AG04450 (cell line): ENCODE measurements at regions not wholly inside any gene's neighbourhood (a gene's known extent, or its start where the extent isn't known, plus 50 kb on each side); places are given as distances from the start of the nearest gene placed in this dataset.

Experiments
- CTCF ChIA-PET: fragments of 300-600, 350-600 bp; formaldehyde crosslinking; extraction: SDS; loops from one replicate; lab custom pipeline; 2022; ENCODE audit warnings: antibody characterized with exemption, inconsistent platforms; lab: Charles Lee
- POLR2A ChIA-PET: fragments of 350-600 bp; formaldehyde crosslinking; extraction: SDS; loops from one replicate; lab custom pipeline; 2021; ENCODE audit warnings: antibody characterized with exemption, inconsistent platforms; lab: Yijun Ruan, JAX
- DNase-seq: peaks from one replicate; pipeline ENCODE4 v3.0.0-alpha.2; 2011; ENCODE audit warnings: low read depth, low spot score
- H3K27ac ChIP-seq: one replicate; pipeline ENCODE4 v1.5.1; 2012; ENCODE audit warnings: low read depth, low read length, control low read depth
- H3K27me3 ChIP-seq: one replicate; pipeline ENCODE4 v1.6.0; 2012; ENCODE audit warnings: low read length; ENCODE audit not compliant: control insufficient read depth, insufficient read depth
- H3K4me3 ChIP-seq: 2 replicates; pipeline ENCODE4 v1.5.1; 2011; ENCODE audit warnings: mild to moderate bottlenecking, low read depth, low read length, control low read depth
- H3K9me3 ChIP-seq: 2 replicates; pipeline ENCODE4 v1.5.1; 2012; ENCODE audit warnings: low read length; ENCODE audit not compliant: control insufficient read depth, insufficient read depth
- TF ChIP-seq, protein P1 (sequence below): IDR thresholded peaks from 2 replicates; pipeline ENCODE4 v1.5.1; 2011; ENCODE audit warnings: low read depth, low read length, control low read depth, inconsistent platforms

DNA sequence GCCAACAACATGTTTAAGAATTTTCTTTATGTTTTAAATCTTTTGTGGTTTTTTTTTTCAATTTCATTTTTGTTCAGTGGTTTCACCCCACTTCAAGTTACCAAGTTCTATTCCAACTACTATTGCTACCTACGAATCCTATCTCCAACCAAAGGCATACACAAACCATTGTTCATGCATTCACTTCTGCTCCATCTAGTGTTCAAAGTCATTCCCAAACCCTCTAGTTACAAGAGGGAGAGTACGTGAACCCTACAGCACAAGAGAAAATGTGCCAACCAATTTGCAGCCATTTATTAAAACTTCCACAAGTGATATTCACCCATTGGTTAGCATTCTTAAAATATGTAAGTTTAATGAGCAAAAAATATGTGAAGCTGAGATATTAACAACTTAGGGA lies 295.1 kb upstream of the KYNU start:
- no peaks in the 10 kb centered on the region for H3K9me3 ChIP-seq
- ChIA-PET POLR2A (no interaction called here), CTCF (interaction anchor here (0.9 kb wide), 1 partner anchor 399 kb away, joined by 3 read pairs; no protein-coding TSS in a partner anchor)
- no peak overlapping the region for H3K4me3 ChIP-seq
- no peak overlapping the region for H3K27ac ChIP-seq
- DNase-seq, result no peak
- TF ChIP-seq, protein P1, sequence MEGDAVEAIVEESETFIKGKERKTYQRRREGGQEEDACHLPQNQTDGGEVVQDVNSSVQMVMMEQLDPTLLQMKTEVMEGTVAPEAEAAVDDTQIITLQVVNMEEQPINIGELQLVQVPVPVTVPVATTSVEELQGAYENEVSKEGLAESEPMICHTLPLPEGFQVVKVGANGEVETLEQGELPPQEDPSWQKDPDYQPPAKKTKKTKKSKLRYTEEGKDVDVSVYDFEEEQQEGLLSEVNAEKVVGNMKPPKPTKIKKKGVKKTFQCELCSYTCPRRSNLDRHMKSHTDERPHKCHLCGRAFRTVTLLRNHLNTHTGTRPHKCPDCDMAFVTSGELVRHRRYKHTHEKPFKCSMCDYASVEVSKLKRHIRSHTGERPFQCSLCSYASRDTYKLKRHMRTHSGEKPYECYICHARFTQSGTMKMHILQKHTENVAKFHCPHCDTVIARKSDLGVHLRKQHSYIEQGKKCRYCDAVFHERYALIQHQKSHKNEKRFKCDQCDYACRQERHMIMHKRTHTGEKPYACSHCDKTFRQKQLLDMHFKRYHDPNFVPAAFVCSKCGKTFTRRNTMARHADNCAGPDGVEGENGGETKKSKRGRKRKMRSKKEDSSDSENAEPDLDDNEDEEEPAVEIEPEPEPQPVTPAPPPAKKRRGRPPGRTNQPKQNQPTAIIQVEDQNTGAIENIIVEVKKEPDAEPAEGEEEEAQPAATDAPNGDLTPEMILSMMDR, result no peak
- no peaks in the 10 kb centered on the region for H3K27me3 ChIP-seq

DNA sequence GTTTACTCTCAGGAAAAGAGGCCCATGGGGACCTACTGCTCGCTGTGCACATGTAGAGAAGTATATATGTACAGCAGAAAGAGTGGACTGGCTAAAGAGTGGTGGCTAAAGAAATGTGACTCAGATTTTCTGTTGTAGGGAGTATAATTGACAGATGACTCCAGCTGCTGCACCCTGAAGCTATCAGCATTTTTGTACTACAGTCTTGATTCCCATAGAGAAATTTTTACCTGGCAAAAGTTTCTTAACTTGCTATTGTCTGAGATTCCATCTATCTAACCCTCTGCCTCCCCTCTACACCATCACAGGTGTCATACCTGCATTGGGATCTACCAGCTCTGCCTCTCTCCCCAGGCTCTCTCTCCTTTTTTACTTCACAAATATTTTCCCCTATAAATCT lies 296.0 kb upstream of the KYNU start:
- Histone ChIP-seq H3K4me3 (no peak overlapping the region), H3K27ac (no peak overlapping the region), H3K27me3 (no peaks in the 10 kb centered on the region), H3K9me3 (no peaks in the 10 kb centered on the region)
- CTCF ChIA-PET, result interaction anchor here (0.9 kb wide), 1 partner anchor 400 kb away, joined by 3 read pairs; no protein-coding TSS in a partner anchor
- TF ChIP-seq, protein P1, result no peak
- no peak for DNase-seq
- POLR2A ChIA-PET, result no interaction called here

DNA sequence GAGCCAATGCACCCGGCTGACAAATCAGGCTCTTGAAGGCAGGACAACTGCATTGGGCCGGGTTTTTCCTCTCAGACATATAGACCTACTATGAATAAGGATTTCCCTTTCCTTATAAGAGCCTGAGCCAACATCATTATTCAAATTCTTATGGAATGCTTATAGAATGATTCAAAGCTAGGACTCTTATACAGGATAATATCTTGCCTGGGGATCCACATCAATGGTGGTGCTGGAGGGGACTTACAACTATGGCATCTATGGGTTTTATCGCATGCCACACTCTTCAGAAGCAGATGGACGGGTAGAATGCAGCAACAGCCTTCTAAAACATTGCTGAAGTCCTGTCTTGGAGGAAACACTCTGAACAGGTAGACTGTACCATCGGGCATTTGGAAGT lies 296.8 kb upstream of the KYNU start:
- no peak overlapping the region for H3K4me3 ChIP-seq
- H3K9me3 ChIP-seq, result no peaks in the 10 kb centered on the region
- TF ChIP-seq, protein P1, result no peak
- ChIA-PET CTCF (no interaction called here), POLR2A (no interaction called here)
- H3K27me3 ChIP-seq, result no peaks in the 10 kb centered on the region
- no peak overlapping the region for H3K27ac ChIP-seq
- no peak for DNase-seq

DNA sequence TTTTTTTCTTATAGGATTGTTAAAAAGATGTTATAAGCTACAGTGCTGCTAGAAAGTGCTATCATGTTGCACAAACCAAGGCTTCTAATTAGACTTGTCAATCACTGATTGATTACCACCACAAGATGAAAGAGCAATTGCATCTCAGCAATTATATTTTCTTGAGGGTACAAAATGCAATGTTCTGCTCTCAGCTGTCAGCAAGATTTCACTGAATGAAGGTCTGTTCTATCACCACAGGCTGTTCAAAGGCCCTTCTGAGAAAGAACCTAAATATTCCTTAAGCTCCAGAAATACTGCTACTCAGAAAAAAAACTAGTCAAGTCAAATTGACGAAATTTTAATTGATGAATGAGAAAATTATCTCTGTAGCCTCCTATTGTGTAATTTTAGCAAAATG lies 301.9 kb upstream of the KYNU start:
- CTCF ChIA-PET, result no interaction called here
- no peaks in the 10 kb centered on the region for H3K9me3 ChIP-seq
- no peak overlapping the region for H3K27ac ChIP-seq
- no peak overlapping the region for H3K4me3 ChIP-seq
- POLR2A ChIA-PET, result no interaction called here
- no peaks in the 10 kb centered on the region for H3K27me3 ChIP-seq
- no peak for DNase-seq
- TF ChIP-seq, protein P1, result no peak

DNA sequence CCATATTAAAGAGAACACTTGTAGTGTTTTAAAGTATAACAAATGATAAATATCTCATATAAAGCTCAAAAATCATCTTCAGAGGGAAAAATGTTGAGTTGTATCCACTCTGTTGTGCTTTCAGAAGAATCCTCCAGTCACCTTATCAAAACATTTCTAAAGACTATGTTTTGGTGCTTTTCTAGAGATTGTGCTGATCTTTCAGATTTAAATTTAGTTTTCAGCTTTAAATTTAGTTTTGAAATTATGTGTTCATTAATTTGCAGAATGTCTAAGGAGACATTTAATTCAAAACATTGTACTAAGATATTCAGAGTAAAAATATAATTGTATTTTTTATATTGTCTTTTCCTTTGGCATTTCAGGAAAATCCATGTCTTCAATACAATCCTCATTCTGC lies 303.1 kb upstream of the KYNU start:
- DNase-seq, result no peak
- CTCF ChIA-PET, result no interaction called here
- no peak overlapping the region for H3K4me3 ChIP-seq
- H3K27ac ChIP-seq, result no peak overlapping the region
- TF ChIP-seq, protein P1, result no peak
- no peaks in the 10 kb centered on the region for H3K27me3 ChIP-seq
- no peaks in the 10 kb centered on the region for H3K9me3 ChIP-seq
- POLR2A ChIA-PET, result no interaction called here
